Activated naive CD4-positive, alpha-beta T cell (primary cell): ENCODE measurements at regions not wholly inside any gene's neighbourhood (a gene's known extent, or its start where the extent isn't known, plus 50 kb on each side); places are given as distances from the start of the nearest gene placed in this dataset.
"Not testable (repeated sequence)": the region's sequence is repeated elsewhere in the genome, so short reads cannot be mapped to it uniquely, and the experiment has no call there.

Experiments
- DNase-seq, 4 experiments: peaks; one replicate each; lab custom pipeline; 2025; lab: John Stamatoyannopoulos, UW

GRCh38 chr5:32842813-32843530, 131.9 kb downstream of the NPR3 start:
- DNase-seq = peak in 1 of 4 experiments; percentile 4

DNA sequence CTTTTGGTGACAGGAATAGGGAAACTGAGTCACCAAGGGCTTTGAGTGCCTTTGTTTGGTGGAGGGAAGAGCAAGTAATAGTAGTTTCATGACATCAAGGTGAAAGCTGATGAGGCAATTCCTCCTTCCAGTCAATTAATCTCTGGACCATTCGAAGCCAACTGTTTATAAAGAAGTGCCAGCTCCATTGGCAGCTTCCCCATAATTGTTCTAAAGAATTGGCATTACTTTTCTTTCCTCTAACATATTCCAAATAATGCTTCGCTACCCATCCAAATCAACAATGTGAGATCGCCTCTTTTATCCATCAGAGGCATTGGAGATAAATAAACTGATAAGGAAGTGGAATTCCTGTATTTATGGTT, 132.4 kb downstream of the NPR3 start:
- DNase-seq = no peak

- DNase-seq = no peak
Measured at GRCh38 chr5:32845171-32845570, 134.1 kb downstream of the NPR3 start.

DNA sequence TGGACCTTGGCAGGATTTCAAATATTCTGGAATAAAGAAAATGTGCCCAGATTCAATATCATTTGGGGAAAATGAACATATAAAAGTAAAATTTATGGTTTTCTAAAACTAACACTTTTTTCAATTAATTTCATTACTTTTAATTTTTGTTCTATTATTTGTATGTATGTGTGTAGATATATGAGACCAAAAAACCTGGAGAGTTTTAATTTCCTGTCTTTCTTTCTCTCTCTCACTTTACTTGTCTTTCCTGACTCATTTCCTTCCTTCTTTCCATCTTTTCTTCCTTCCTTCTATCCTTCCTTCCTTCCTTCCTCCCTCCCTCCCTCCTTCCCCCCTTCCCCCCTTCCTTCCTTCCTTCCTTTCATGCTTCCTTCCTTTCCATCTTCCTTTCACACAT, 137.0 kb downstream of the NPR3 start:
- DNase-seq = no peak

GRCh38 chr5:32848681-32849080, 137.6 kb downstream of the NPR3 start:
- DNase-seq = no peak

DNA sequence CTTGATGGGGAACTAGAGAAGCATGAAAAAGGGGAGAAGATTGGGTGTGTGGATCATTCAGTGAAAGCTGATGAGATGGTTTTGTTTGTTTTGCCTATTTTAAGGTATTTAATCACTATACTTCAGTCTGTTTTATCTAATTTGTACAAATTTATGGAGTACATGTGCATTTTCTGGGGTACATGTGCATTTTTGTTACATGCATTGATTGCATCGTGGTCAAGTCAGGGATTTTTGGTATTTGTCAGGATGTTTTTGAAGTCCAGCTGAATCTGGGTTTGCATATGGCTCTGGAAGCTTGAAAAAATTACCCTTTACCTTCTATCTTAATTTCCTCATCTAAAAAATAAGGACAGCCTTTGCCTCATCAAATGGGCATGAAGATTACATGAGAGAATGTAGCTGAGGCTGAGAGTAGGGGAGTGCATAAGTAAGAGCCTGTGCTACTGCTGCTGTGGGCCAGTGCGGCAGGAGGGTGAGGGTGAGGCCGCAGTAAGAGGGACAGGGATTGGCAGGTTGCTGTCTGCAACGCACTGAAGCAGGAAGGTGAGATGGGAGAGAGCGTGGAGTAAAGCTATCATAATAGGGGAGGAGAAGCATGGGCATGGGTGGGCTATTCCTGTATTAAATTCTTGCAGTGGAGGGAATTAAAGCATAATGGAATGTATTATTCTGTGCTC, 139.8 kb downstream of the NPR3 start:
- no peak for DNase-seq

GRCh38 chr5:32851559-32852173, 140.5 kb downstream of the NPR3 start:
- DNase-seq = no peak

GRCh38 chr5:32852535-32852934, 141.4 kb downstream of the NPR3 start:
- DNase-seq = no peak

DNA sequence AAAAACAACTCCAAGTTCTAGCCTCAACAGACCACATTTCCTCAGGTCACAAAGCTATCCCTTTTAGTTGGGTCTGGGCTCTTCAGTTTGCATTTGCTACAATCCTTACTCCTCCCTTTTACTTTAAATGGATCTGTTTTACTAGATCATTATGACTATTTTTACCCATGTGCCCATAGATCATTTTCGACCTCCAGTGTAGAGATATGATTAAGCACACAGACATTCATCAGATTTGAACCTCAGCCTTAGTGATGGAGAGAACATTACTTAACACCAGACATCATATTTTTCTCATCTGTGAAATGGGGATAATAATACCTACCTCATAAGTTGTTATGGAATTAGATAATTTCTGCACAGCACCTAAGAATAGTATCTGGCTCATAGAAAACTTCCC, 141.9 kb downstream of the NPR3 start:
- no peak for DNase-seq

- DNase-seq = no peak
Measured at GRCh38 chr5:32854473-32854872, 143.4 kb downstream of the NPR3 start.

DNA sequence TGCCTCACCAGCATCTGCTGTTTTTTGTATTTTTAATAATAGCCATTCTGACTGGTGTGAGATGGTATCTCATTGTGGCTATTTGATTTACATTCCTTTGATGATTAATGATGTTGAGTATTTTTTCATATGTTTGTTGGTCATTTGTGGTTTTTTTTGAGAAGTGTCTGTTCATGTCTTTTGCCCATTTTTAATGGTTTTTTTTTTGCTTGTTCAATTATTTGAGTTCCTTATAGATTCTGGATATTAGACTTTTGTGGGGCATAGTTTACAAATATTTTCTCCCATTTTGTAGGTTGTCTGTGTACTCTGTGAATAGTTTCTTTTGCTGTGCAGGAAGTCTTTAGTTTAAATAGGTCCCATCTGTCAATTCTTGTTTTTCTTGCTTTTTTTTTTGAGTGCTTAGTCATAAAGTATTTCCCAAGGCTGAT, 148.1 kb downstream of the NPR3 start:
- DNase-seq = no peak

GRCh38 chr5:32865475-32865874, 154.4 kb downstream of the NPR3 start:
- DNase-seq = no peak

- no peak for DNase-seq
Measured at GRCh38 chr5:32866138-32866537, 155.0 kb downstream of the NPR3 start.

- no peak for DNase-seq
Measured at GRCh38 chr5:32869216-32869615, 158.1 kb downstream of the NPR3 start.

DNA sequence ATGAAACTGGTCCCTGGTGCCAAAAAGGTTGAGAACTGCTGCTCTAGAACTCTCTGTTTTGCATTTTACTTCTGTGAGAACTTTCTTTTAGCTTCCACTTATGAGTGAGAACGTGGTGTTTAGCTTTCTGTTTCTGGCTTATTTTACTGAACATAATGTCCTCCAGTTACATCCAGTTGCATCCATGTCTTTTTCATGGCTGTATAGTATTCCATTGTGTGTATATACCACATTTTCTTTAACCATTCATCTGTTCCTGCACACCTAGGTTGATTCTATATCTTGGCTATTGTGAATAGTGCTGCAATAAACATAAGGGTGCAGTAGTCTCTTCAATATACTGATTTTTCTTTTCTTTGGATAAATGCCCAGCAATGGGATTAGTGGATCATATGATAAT, 165.7 kb downstream of the NPR3 start:
- no peak for DNase-seq

- not testable (repeated sequence) for DNase-seq
Measured at GRCh38 chr5:32879364-32879763, 168.2 kb downstream of the NPR3 start.

- DNase-seq = no peak
Measured at GRCh38 chr5:32880796-32881195, 169.7 kb downstream of the NPR3 start.

- no peak for DNase-seq
Measured at GRCh38 chr5:32887390-32887789, 176.3 kb downstream of the NPR3 start.

- DNase-seq = no peak
Measured at GRCh38 chr5:32889078-32889477, 178.0 kb downstream of the NPR3 start.

DNA sequence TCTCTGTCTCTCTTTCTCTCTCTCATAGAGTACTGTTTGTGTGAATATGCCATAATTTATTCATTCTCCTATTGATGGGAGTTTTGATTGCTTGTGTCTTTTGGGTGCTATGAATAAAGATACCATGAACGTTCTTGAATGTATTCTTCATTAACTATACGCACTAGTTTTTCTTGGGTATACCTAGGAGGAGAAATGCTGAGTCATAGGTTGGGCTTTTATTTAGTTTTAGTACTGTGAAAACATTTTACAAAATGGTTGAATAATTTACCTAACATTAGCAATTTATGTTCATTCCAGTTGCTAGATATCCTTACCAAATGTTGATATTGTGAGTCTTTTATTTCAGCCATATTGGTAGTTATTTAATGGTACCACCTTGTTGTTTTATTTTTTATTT, 192.5 kb downstream of the NPR3 start:
- DNase-seq = no peak

GRCh38 chr5:32908641-32909040, 197.5 kb downstream of the NPR3 start:
- no peak for DNase-seq

- DNase-seq = no peak
Measured at GRCh38 chr5:32909207-32909606, 198.1 kb downstream of the NPR3 start.

- no peak for DNase-seq
Measured at GRCh38 chr5:32916648-32917047, 205.5 kb downstream of the NPR3 start.
